Stimulated activated CD4-positive, alpha-beta T cell treated with anti-CD3 and anti-CD28 coated beads, Interleukin-4, amount 100 ng/mL, for 1 hour (primary cell): ENCODE measurements at regions not wholly inside any gene's neighbourhood (a gene's known extent, or its start where the extent isn't known, plus 50 kb on each side); places are given as distances from the start of the nearest gene placed in this dataset.

Source experiments
- DNase-seq: peaks from one replicate; pipeline ENCODE4 v3.0.0-alpha.2; 2020

DNA sequence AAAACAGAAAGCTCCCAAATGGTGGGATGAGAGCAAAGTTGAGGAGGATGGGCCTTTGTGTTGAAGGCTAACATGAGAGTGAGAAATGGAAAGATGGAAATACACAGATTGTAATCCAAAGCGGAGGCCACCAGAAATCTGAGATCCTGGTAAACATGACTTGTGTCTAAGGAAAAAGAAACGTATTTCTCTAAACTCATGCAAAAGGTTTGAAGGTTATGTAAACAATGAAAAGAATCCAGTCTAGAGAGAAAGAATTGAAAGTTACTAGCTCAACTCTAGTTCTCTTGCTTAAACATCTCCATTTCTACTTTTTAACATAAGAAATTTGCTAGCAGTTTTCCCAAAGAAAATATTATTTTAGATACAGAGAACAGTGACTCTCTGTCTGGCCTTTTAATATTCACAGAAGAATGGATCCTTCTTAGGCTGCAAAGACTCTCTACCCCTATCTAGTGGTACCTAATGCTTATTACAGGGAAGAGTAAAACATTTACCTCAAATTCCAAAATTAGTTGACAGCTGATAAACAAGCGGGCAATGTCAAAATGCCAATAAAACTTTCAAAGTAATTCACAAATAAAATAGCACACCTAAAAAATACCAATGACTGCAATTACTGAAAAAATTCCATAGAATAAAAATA is 75.8 kb upstream of the SOX5 start:
- DNase-seq: no peak

- DNase-seq: no peak
Observed at GRCh38 chr12:24023081-24023480, 73.6 kb upstream of the SOX5 start.

GRCh38 chr12:24021164-24021502 is 71.7 kb upstream of the SOX5 start:
- no peak for DNase-seq

DNA sequence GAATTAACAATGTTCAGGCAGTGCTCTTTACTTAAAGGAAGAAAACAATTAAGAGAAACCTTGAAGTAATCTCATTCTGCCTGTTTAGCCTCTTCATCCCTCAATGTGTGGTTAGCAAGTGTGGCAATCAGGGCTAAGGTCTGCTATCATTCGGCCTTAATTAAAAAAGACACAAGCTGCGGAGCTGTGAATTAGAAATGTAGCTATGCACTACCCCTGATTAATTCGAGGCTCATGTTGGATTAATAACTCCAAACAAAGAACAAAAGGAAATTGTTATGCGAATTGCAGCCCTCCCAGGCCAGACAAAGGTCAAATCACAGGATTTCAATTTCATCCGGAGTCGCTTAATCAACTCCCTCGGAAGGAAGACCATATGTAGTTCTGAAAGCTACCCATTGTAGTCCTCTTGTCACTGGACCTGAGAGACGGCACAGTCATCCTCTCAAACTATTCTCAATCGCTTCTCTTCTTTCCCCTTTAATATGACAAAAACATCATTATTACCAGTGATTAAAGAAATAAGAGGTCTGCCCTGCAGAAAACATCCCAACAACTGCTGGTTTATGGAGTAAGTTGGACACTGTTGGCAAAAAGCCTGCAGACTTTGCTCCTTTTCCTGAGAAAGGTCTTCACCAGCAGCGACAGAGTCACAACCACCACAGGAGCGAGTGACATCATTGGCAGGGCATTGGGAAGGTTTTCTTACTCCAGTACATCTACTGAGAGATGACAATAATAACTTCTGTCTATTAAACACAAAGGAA is 71.1 kb upstream of the SOX5 start:
- DNase-seq: no peak

DNA sequence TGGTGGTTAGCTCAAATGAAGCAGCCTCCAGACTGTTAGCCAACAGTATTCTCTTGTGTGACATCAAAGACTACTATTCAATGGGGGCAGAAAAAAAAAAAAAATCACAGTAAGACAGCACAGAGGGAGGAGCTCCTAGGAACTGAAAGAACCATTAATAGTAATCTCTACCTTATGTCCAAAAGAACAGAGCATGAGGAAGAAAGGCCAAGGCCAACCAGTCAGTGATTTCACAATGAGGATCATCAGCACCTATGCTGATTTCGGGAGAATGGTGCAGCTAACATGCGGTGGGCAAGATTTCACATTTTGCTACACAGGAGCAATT is 66.3 kb upstream of the SOX5 start:
- DNase-seq: no peak

DNA sequence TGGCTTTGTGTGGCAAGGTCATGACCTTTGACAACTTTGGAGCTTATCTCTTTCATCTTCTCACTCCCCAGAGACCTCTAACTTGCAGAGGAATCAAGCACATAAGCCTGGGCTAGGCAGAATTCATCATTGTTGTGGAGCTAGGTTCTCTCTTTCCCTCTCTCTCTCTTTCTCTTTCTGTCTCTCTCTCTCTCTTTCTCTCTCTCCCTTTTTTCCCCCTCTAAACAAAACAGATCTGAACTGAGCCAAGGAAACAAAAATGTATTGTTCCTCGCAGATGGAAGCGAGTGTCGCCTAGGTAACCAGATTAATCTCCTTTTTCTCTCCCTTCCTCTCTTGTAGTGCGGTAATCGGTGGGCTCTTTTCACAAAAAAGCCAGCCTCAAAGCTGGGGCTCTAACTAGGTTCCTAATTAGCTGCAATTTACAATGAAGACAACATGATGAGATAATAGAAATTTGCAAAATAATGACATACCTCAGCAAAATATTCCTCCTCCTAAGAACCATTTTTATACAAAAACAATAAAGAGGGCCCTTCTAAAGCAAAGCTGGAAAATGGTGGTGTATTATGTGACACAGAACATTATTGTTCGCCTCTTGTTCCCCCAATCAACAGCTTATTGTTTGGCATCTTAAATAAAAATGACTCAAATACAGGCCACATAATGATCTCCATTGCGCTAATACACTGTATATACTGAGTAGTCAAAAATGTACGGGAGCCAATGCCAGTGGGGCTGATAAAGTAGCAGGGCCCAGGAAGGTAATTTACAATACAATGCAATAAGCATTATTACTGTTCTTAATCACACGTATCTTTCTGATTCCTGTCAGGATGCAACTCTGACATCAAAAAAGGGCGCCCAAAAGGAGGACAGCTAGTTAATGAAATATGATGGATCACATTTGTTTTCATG is 65.7 kb upstream of the SOX5 start:
- DNase-seq: no peak

GRCh38 chr12:24014240-24014639 is 64.8 kb upstream of the SOX5 start:
- DNase-seq: no peak

GRCh38 chr12:24012528-24012927 is 63.1 kb upstream of the SOX5 start:
- DNase-seq: no peak

DNA sequence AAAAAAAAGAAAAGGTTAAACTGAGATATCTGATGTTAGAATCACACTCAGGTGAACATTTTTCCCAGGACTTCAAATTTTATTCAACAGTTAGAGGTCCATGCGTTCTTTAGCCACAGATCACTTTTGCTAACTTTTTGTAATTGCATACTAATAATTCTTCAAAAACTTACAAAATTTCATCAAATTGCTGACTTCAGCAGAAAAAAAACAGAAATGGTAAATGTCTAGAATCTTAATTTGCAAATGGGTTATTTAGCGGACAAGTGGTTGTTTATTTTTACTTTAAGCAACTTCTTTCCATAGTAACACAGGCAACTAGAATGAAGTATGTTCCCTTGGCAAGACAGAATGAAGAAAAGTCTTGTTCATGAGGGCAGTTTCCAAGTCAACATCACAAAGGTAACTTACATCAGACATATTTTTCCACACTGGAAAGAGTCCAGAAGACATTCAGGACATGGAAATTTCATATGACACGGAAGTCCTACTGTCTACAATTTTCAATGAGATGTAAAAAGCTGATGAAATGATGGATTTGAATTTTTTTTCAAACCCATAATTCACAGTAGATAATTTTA is 62.5 kb upstream of the SOX5 start:
- DNase-seq: no peak

DNA sequence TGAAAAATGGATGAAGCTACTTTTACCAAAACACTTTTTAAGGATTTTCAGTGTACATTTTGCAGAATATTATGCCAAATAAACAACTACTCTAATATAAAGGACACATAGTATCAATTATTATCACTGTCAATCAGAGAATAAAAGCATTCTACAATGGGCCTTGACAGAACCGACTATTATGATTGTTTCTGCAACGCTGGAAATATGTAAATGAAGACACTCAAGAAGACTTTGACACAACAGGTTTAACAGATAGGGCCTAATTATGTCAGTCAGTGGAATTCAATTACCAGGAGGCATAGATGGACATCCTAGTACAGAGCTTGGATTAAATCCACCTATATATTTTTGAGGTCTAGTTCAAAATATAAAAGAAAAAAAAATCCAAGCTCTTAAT is 58.7 kb upstream of the SOX5 start:
- DNase-seq: no peak
